ENCODE measurements at regions not wholly inside any gene's neighbourhood (a gene's known extent, or its start where the extent isn't known, plus 50 kb on each side); places are given as distances from the start of the nearest gene placed in this dataset.

DNA sequence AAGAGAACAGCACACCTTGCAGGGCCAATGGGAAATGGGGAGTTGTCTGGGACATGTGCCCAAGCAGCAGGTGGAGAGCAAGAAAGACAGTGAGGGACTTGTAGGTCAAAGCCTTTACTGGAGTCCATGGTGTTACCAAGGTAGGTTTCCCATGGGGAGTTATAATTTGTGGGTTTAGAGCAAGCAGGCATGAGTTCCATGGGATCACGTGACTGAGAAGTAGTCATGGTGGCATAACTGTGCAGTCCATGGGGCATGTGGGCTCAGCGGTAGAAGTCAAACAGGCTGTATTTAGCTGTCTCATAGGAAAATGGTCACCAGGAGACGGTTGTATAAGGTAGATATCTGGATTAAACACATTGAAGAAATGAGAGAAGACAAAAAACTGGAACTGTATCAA, 715.1 kb downstream of the SLITRK1 start:
- Histone ChIP-seq H3K36me3 (no peaks in the 10 kb centered on the region), H3K4me1 (no peaks in the 10 kb centered on the region), H3K27ac (no peak overlapping the region), H3K9me3 (peaks cover 0 to 8% (median 0%) of the 10 kb centered on the region in 3 donors), H3K4me3 (no peak overlapping the region), H3K27me3 (no peaks in the 10 kb centered on the region)
- ATAC-seq = no peak
- TF ChIP-seq POLR2AphosphoS5 (IDR thresholded peaks at IDR 0.05) (no peak), CTCF (IDR thresholded peaks at IDR 0.05) (no peak), POLR2A (IDR thresholded peaks at IDR 0.05) (no peak), EP300 (IDR thresholded peaks at IDR 0.05) (no peak)
- WGBS, 2 donors (ENCODE audit: low coverage in 1 of 2) = 83 to 98% methylated on average over 3 of the region's 3 CpGs

GRCh38 chr13:83166550-83166949, 715.7 kb downstream of the SLITRK1 start:
- H3K36me3 ChIP-seq = no peaks in the 10 kb centered on the region
- TF ChIP-seq EP300 (IDR thresholded peaks at IDR 0.05) (no peak), POLR2A (IDR thresholded peaks at IDR 0.05) (no peak), CTCF (IDR thresholded peaks at IDR 0.05) (no peak), POLR2AphosphoS5 (IDR thresholded peaks at IDR 0.05) (no peak)
- H3K27me3 ChIP-seq = no peaks in the 10 kb centered on the region
- peaks cover 0 to 3% (median 0%) of the 10 kb centered on the region in 3 donors for H3K9me3 ChIP-seq
- H3K27ac ChIP-seq = no peak overlapping the region
- no peak overlapping the region for H3K4me3 ChIP-seq
- ATAC-seq = no peak
- no peaks in the 10 kb centered on the region for H3K4me1 ChIP-seq

- H3K27ac ChIP-seq = no peak overlapping the region
- no peak for ATAC-seq
- H3K27me3 ChIP-seq = no peaks in the 10 kb centered on the region
- H3K4me1 ChIP-seq = no peaks in the 10 kb centered on the region
- no peaks in the 10 kb centered on the region for H3K36me3 ChIP-seq
- no peak for TF ChIP-seq POLR2A (IDR thresholded peaks at IDR 0.05)
- 44 to 50% methylated on average over 2 of the region's 2 CpGs for WGBS, 2 donors (ENCODE audit: low coverage in 1 of 2)
- no peak overlapping the region for H3K4me3 ChIP-seq
- no peaks in the 10 kb centered on the region for H3K9me3 ChIP-seq
These were observed 719.8 kb downstream of the SLITRK1 start for GRCh38 chr13:83162493-83162892.

- WGBS, 2 donors (ENCODE audit: low coverage in 1 of 2) = 62 to 69% methylated on average over 2 of the region's 2 CpGs
- no peaks in the 10 kb centered on the region for H3K36me3 ChIP-seq
- H3K27ac ChIP-seq = no peak overlapping the region
- TF ChIP-seq EP300 (IDR thresholded peaks at IDR 0.05) = no peak
- TF ChIP-seq CTCF (IDR thresholded peaks at IDR 0.05) = no peak
- TF ChIP-seq POLR2AphosphoS5 (IDR thresholded peaks at IDR 0.05) = no peak
- no peak for TF ChIP-seq POLR2A (IDR thresholded peaks at IDR 0.05)
- H3K27me3 ChIP-seq = no peaks in the 10 kb centered on the region
- no peak for ATAC-seq
- H3K9me3 ChIP-seq = no peaks in the 10 kb centered on the region
- no peak overlapping the region for H3K4me3 ChIP-seq
- H3K4me1 ChIP-seq = no peaks in the 10 kb centered on the region
These were observed 728.4 kb downstream of the SLITRK1 start for GRCh38 chr13:83153848-83154247.

GRCh38 chr13:83151308-83151660, 731.0 kb downstream of the SLITRK1 start:
- no peaks in the 10 kb centered on the region for H3K27me3 ChIP-seq
- 90% methylated on average over 1 of the region's 1 CpG; no CpG with 5 or more reads in 1 of the 2 donors for WGBS, 2 donors (ENCODE audit: low coverage in 1 of 2)
- H3K9me3 ChIP-seq = no peaks in the 10 kb centered on the region
- H3K4me1 ChIP-seq = no peaks in the 10 kb centered on the region
- ATAC-seq = no peak
- TF ChIP-seq EP300 (IDR thresholded peaks at IDR 0.05) (no peak), POLR2AphosphoS5 (IDR thresholded peaks at IDR 0.05) (no peak), CTCF (IDR thresholded peaks at IDR 0.05) (no peak), POLR2A (IDR thresholded peaks at IDR 0.05) (no peak)
- no peaks in the 10 kb centered on the region for H3K36me3 ChIP-seq
- no peak overlapping the region for H3K27ac ChIP-seq
- no peak overlapping the region for H3K4me3 ChIP-seq

Data from gastroesophageal sphincter (tissue), 4 donors.